HG03439 (cell line): ENCODE measurements at regions not wholly inside any gene's neighbourhood (a gene's known extent, or its start where the extent isn't known, plus 50 kb on each side); places are given as distances from the start of the nearest gene placed in this dataset.
"Not testable (repeated sequence)": the region's sequence is repeated elsewhere in the genome, so short reads cannot be mapped to it uniquely, and the experiment has no call there.

Experiments used
- ATAC-seq: cut with Tn5 transposase; IDR thresholded peaks from one replicate; pipeline ENCODE4 v1.9.1; 2021; ENCODE audit warnings: mild to moderate bottlenecking, moderate library complexity; ENCODE audit not compliant: unreplicated experiment

DNA sequence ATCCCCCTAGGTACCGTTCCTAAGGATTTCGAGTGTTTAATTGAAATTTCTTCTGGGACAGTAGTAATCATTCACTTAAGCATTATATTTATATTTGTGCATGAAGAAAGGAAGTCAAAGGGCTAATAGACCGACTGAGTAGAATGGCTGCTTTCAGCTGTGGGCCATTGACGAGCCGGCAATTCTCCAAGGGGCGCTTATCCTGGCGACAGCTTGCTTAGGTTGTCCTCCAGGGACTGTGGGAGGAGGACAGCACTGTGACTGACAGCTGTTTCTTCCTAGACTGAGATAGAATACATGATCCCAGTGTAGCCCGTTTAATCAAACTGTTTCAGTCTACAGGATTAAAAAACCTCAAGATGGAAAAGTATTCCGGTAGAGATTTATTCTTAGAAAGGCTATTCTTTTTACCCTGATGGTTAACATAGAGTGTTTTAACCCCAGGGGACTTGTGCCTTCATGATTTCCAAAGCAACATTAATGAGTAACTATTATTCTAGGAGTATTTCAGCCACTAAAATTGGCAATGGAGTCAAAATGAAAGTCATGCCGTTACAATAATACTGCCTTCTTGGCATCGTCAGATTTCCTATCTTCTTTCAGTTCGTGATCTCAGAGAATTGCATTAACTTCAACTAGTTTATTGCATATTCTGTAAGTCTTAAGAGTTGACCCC, 943.1 kb upstream of the WWC1 start:
- ATAC-seq: no peak

DNA sequence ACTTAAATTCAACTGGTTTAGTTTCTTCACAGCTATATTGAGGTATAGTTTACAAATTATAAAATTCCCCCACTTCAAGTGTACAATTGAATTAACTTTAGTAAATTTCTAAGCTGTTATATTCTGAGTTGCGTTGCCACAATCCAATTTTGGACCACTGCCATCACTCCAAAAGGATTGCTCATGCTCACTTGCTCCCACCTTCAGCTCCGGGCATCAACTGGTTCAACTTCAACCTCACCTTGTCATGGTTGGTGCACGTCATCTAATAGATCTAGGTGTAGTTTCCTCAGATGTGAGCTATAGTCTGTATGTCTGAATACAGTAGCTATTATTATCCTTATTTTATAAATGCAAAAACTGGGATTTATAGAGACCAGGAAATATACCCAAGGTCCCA, 942.5 kb upstream of the WWC1 start:
- no peak for ATAC-seq

DNA sequence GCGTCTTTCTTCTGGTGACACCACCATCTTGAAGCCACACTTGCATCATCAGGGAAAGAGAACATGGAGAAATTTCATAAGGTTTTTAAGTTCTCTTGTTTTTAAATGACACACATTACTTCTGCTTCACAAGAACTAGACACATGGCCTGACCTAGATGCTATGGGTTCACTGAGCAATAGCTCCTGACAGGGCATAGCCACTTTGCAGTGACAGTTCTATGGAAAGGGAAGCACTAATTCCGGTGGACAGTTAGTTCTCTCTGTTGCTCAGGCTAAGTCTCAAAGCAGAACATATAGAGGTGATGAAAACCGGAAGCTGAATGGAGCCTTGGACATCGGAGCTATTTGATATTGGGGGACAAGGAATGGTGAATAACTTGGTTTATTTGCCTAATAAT, 940.1 kb upstream of the WWC1 start:
- ATAC-seq: no peak

DNA sequence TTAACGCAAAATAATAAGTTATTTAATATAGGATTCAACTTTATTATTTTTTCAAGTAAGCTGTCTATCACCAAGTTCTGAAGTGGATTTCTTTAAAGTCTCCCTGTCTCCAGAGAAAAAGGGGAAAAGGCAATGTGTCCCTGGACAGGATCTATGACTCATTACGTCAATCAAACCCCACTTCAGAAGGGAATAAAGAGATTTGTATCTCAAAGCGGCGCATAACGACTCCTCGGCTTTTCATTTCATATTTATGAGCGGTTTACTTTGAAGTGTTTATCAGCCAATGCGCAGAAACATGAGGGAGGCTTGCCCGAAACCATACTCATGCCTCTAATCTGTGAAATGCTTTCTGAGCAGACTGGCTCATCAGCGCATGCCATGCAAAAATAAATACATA, 938.6 kb upstream of the WWC1 start:
- no peak for ATAC-seq

DNA sequence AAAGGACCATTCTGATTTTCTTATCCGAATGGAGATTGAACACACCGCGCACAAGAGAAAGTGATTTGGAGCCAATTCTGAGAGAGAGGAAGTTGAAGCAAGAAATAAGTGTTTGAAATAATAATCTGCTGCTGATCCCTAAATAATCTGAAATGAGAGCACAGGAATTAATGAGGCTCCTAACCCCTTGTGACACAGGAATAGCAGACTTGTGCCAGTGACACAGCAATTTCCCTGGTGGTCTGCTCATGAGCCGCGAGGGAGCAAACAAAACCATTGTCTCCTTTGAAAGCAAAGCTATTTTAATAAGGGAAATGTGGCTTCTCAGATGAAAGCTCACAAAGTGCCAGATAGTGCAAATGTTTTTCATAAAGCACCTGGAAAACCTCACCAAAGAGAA, 936.1 kb upstream of the WWC1 start:
- no peak for ATAC-seq

DNA sequence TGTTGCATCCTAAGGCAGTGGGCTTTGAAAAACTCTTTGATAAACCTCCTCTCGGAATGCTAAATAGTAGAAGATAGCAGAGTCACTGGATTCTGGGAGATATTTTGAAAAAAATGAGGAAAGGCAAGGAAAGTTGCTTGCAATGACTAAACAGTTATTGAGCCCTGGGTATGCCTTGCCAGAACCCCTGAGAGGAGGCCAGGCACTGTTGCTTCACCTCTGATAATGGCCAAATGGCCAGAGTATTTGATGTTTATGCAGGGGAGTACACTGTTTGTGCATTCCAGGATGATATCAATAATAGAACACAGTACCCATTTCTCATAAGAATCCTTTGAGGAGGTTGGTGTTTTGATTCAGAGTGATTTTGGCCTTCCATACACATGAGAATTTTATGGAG, 935.1 kb upstream of the WWC1 start:
- ATAC-seq: no peak

DNA sequence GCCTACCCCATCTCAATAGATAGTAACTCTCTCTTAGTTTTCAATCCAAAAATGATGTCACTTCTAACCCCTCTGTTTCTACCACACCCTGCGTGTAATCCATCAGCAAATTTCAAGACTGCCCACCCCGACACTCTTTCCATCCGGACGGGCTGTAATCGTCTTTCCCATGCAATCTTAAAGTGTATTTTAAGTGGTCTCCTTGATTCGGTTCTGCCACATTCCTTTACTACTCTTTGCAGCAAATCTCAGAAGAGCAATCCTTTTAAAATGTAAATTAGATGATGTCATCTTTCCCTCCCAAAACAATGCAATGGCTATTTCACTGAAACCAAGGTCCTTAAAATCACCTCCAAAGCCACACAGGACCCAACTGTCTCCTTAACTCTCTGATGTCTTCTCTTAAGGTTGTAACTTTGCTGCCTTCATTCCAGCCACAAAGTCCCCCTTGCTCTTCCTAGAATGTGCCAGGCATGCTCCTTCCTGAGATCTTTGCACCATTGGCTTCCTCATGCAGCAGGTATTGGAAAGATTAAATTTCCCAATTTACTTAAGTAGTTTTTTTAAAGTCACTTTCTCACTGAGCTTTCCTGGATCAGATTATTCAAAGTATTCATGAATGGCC, 932.5 kb upstream of the WWC1 start:
- no peak for ATAC-seq

DNA sequence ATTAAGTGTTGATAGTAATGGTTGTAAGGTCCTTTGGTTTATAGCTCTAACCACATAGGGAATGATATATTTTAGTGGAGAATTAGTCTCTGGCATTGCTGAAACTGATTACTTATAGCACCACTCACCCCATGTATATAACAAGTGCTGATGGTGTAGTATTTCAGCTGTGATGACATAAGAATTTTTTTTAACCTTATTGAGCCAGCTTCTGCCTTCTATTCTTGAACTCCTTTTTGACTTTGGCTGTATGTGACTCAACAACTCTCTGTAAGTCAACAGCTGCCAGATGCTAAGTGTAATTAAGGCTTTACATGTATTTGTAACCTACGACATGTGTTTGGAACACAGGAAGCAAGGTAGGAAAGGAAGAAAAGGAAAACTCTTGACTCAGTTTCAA, 929.6 kb upstream of the WWC1 start:
- ATAC-seq: no peak

DNA sequence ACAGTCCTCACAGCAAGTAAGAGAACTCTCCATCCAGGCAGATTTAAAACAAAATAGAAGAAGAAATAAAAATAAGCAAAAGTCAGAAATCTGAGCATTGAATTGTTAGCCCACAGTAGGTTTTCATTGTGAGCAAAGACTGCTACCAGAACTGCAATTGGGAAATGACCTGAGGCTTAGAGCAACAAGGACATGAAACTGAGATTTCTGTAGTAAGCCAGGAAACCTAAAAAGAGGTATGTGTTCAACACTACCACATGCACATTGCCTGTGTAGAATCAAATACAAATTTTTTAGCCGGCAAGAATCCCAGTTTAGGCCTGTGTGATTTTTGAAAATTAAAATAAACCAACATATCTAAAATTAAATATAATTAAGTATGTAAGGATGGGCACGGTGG, 928.4 kb upstream of the WWC1 start:
- ATAC-seq: no peak

DNA sequence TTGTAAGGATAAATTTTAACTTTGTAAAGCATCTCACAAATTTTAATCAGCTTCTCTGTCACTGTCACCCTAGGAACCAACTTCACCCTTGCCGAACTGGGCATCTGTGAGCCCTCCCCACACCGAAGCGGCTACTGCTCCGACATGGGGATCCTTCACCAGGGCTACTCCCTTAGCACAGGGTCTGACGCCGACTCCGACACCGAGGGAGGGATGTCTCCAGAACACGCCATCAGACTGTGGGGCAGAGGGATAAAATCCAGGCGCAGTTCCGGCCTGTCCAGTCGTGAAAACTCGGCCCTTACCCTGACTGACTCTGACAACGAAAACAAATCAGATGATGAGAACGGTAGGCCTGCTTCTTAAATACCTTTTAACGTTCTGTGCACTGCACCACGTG, 916.3 kb upstream of the WWC1 start:
- ATAC-seq: no peak

DNA sequence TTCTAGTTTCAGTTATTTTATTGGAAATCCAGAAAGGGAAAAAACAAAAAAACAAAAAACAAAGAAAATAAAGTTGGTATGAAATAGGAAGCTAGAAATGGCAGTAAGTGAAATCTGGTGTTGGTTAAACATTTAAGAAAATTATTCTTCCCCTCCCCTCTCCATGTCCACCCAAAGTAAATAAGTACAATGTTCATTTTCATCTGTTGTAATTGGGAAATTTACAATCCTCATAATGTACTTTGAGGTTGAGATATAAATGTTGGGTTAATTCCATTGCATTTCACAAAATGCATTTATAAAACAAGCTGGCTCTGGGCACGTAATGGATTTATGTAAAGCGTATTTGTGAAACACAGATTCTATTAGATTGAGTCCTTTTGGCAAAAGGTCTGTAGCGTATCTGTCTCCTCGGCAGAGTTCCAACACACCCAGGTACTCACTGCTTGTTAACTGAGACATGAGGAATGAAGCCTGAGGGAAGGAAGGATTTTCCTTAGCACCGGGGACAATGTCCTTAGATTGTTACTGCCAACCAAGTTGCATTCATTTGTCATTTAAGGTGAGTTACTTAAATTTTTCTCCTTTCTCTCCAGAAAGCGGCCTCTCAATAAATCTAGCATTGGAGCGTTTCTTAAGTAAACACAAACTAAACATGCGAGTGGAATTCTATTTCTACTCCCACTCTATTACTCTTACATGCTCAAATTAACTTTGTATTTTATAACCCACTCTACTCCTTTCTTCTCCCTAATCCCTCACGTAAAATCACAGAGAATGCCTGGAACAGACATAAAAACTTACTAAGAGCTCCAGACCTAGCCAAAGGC, 912.3 kb upstream of the WWC1 start:
- ATAC-seq: no peak

DNA sequence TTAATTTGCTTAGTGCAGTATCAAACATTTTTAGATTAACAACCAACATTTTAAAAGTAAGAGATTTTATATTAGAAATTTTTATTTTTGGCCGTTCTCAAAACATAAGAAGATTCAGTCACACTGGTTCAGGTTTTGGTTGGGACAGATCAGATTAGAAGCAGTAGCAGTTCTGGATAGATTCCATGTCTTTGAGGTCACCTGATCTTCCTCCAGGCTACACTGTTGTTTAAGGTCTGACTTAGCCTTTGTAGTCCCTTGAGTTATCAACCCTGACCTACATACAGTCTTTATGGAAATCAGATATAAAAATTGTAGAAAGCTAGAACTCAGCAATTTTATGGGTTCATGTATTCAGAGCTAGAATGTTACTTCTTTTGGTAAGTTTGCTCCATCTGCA, 910.0 kb upstream of the WWC1 start:
- ATAC-seq: no peak

DNA sequence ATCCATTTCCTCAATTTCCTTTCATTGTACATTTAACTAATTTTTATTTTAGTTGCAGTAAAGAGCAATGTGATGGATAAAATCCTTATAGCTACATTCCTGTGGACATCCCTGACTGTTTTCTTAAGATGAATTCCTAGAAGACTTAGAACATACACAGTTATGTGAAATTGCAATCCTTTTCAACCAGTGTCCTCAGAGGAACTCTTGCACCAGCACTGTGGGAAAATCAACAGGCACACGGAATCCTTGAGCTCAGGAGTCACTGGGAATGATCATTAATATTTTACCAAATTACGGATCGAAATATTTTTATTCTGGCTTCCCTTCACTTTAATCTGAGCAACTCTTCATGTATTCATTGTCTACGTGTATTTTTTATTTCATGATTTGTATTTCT, 901.9 kb upstream of the WWC1 start:
- no peak for ATAC-seq

DNA sequence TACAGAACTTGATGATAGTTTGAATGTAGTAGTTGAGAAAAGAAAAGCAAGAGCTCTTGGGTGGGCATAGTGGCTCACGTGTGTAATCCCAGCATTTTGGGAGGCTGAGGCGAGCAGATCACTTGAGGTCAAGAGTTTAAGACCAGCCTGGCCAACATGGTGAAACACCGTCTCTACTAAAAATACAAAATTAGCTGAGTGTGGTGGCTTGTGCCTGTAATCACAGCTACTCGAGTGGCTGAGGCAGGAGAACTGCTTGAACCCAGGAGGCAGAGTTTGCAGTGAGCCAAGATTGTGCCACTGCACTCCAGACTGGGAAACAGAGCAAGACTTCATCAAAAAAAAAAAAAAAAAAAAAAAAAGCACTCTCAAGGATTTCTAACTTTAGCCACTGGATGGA, 900.2 kb upstream of the WWC1 start:
- ATAC-seq: not testable (repeated sequence)

DNA sequence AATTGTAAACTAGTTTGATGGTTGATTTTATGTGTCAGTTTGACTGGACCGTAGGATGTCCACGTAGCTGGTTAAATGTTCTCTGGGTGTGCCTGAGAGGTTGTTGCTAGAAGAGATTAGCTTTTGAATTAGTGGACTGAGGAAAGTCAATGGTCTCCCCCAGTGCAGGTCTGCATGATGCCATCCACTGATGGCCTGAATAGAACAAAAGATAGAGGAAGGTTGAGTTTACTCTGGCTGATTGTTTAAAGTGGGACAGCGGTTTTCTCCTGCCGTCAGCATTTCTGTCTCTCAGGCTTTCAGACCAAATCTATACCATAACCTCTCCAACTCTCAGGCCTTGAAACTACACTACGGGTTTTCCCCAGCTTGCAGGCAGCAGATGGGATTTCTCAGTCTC, 899.2 kb upstream of the WWC1 start:
- no peak for ATAC-seq

DNA sequence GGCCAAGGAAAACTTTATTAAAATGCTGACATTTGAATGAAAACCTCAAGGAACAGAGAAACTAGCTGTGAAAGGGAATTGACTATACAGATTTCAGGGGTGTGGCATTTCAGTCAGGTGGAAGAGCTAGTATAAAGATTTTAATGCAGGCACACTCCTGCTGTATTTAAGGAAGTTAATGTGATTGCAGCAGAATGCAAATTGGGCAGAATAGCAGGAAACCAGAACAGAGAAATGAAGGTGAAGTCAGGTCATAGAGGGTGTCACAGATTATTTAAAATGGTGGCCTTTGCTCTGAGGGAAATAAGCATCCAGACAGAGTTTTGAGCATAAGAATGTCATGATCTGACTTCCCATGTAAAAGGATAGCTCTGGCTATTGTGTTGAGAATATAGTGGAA, 898.1 kb upstream of the WWC1 start:
- ATAC-seq: no peak

DNA sequence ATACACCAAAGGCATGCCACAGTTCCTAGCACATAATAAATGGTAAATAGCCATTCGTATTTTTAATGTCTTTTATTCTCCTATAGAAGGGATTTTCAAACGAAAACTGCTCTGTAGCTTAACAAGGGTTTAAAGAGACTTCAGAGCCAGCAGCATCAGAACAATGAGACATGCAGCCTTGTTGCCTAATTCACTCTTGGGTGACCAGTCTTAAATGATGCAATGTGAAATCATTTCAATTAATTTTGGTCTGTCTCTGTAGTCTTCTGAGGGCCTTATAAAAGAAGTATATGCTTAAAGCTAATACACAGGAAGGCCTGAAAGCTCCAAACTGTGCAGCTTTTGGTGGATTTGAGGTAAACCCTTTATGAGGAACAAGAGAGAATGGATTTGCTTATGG, 888.8 kb upstream of the WWC1 start:
- ATAC-seq: no peak

DNA sequence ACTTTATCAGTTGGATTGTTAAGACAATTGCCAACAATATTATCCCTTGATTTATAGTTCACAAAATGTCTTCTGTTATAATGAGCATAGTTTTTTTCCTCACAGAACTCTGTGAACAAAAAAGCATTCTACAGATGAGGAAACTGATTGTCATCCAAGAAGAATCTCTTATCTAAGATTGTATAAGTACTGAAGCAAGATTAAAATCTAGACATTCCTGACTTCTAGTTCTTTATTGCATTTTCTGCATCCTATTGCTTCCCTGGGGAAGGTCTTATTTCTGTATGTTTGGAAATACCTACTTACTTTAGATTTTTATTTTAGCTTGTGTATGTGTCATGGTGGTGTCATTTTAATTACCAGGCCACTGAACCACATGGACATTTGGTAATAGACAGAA, 884.9 kb upstream of the WWC1 start:
- no peak for ATAC-seq

DNA sequence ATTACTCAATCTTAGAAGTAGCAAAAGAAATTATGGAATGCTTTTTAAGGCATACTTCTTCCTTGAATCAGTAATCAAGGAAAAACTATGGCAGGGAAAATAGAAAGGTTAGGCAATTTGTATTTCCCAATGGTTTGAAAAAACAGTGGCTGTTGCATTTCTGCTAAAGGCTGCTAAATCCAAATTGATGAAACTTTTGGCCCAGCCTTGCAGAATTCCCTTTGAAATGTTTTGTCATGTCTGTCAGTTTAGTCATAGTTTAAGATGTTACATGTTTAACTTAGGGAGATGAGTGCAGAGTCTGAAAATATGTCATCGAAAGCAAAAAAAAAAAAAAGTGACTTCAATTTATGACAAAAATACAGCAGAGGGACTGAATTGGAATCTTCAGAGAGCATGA, 878.9 kb upstream of the WWC1 start:
- no peak for ATAC-seq

DNA sequence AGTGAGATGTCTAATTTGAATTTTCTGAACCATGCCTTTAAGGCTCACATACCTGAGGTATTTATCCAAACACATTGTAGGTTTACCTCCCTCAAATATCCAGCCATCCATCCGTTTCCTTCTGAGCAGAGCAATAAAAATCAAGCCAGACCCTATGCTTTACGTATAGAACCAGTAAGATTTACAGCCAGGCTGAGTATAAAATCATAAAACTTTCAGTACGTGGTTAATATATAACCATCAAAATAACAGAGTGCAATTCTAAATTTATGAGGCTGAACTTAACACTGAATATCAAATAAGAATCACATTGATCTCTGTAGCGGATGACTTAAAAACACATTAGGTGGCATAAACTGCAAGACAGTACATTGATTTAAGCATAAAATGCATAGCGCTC, 877.9 kb upstream of the WWC1 start:
- no peak for ATAC-seq

DNA sequence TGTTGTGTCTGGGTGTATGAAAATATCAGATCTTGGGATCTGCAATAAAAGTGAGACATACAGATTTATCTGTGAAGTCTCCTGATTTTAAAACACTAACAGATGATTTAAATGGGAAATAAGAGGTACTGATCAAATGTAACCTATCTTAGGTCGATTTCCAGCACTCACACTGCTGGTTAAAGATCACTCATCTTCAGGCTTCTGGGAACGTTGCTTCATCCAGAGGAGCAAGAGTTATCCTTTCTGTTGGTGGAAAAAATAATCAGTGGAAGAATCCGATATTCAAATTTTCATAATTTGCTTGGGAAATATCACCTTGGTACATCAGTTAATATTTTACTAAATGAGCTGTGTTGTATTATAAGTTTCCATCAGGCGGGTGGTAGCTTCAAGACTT, 876.8 kb upstream of the WWC1 start:
- ATAC-seq: no peak
